GM18867 (cell line): ENCODE measurements at regions not wholly inside any gene's neighbourhood (a gene's known extent, or its start where the extent isn't known, plus 50 kb on each side); places are given as distances from the start of the nearest gene placed in this dataset.
"Not testable (repeated sequence)": the region's sequence is repeated elsewhere in the genome, so short reads cannot be mapped to it uniquely, and the experiment has no call there.

Experiments
- ATAC-seq: cut with Tn5 transposase; IDR thresholded peaks from one replicate; pipeline ENCODE4 v1.9.1; 2021; ENCODE audit warnings: mild to moderate bottlenecking, moderate library complexity; ENCODE audit not compliant: unreplicated experiment

DNA sequence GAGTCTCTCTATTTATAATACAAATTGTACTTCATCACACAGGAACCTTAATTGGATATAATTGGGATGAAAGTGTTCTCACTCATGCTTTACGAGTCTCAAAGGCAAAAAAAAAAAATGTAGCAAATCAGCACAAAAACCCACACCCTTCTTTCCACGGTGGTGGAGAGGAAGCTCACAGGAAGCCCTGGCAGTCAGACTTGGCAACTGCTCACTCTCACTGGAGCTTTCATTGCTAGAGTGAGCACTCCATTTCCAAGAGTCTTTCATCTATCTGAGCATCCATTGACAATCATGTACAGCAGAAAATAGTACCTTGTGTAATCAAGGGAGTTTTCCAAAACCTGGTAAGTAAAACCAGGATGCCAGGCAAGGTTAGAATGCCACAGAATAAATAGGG lies 2159.4 kb upstream of the AGA start:
- no peak for ATAC-seq

DNA sequence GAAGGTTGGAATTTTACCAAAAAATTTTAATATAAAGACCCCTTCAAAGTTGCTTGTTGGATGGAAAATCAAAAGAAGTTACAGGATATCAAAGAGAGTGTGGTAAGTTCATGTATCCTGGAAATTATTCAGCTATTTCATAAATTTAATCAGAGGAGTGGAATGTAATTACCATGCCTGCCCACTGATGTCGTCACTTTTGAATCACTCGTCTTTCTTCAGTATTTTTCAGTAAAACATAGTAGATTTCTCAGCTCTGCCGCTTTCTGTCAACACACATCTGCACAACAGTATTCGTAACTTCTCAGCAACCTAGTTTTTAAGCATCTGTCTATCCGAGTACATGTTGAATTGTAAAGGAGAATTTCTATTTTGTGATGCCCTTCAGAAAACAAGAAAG lies 2163.0 kb upstream of the AGA start:
- no peak for ATAC-seq

DNA sequence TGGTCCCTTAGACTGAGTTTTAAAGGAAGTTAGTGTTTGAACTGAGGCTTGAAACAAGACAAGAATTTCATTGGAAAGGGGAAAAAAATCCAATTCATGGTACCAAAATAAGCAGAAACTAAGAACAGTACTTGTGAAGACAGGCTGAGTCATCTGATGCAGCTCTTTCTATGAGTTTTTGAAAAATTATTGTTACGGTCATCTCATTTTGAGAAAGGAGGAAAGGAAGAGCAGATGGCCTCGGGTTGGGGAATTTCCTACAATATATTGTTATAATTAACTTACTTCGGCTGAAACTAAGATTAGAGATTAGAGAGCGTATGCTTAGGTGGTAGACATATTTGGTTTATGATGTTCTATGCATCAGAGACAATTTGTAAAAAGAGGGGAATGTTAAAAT lies 2164.8 kb upstream of the AGA start:
- no peak for ATAC-seq

DNA sequence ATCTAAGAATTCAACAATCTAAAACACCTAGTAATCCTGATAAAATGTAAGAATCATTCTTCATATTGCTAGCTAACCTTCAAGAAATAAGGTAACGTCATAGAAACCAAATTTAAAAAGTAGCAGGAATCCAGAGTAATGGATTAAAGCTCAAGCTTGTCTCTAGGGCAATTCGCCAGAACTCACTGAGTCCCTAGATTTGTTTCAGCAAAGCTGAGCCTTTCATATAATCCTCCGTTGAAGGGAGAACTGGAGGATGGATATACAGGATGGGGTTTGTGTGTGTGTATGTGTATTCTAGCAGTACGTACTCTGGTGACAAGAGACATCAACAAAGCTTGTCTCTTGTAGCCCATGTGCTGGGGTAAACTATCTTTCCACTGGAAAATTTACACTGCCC lies 2173.5 kb upstream of the AGA start:
- no peak for ATAC-seq

DNA sequence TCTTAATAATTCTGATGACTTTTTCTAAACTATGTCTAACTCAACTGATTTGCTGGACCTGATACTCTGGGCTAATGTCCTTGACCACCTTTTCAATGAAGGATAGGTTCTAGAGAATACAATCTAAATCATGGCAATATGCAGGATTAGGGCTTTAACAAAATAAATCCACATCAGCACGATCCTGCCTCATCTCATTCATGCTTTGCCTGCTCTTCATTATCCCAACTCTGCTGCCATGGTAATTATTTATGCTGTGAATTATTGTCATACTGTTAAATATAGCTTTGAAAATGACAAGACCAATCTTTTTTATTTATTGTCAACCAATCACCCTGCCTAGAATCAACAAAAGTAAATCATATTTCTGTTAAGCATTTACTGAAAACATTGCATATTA lies 2176.7 kb upstream of the AGA start:
- ATAC-seq = no peak

DNA sequence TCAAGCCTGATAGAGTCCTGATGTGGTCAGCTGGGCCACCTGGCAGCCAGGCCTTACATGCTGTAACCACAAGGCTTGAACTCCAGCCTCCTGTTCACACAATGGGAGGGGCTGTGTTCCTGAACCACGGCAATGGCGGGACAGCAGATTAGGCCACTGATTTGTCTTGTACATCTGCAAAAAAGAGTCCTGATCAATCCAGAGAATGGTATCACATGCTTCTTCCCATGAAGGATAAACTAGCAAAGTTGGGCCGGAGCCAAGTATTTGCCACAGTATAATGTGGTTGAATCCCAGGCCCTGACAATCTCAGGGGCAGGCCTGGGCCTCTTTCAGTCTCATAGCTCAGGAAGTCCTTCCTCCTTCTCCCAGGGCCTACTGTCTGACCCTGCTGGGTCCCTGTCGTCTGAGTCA lies 2182.5 kb upstream of the AGA start:
- ATAC-seq = no peak

DNA sequence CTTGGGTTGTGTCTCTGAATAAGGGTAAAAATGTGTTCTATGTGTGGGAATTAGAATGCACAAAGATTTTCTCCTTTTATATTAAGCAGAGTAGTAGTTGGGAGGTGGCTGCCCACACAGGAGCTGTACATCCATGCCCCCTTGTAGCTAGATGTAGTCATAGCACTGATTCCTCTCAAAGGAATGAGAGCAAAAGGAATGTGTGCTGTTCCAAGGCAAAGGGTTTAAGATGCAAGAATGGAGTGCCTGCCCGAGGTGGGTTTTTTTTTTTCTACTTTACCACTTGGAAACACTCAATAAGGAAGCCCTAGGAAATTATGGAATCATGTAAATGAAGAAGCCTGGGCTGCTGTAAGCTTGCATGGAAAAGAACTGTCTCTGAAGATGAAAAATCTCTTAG lies 2183.2 kb upstream of the AGA start:
- ATAC-seq = no peak

DNA sequence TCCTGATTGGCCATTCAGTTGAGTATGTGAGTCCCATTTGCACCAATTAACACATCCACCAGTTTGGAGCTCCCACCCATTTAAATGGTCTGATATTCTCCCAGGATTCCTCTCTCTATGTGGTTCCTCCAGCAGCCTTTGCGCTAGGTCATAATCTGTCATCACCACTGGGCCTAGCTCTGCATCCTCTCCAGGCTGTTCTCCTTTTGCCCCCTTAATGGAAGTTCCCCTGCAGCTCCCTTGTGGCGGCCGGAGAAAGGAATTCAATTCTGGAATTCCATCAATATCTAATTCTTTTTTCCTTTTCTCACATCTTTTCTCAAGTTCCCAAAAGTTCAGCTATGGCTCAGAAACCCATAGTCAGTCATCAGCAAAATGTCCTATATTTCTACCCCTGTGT lies 2184.4 kb upstream of the AGA start:
- no peak for ATAC-seq

DNA sequence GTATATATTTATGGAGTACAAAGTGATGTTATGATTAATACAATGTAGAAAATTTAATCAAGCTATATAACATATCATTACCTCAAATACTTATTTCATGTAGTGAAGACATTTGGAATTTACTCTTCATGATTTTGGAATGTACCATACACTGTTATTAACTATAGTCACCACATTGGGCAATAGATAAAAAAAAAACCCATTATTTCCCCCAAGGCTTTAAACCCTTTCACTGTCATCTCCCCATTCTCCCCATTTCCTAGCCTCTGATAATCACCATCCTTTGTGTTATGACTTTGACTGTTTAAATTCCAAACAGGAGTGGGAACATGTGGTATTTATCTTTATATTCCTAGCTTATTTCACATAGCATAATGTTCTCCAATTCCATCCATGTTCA lies 2189.1 kb upstream of the AGA start:
- ATAC-seq = no peak

DNA sequence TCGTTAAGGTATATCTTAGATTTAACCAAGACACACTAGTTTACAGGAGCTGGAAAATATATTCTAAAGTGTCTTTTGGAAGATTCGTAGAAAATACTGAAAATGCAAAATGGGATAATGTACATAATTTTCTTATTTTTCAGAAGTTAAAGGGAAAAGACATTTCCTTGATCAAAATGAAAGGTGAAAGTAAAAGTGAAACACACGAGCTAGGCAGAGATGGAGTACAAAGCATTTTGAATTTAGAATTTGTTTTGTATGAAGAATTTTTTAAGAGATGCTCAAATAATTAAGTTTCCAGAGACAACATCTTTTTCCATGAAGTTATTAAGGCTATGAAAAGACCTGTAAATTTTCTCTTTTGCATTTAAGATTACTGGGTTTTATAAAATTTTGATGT lies 2192.6 kb upstream of the AGA start:
- no peak for ATAC-seq

DNA sequence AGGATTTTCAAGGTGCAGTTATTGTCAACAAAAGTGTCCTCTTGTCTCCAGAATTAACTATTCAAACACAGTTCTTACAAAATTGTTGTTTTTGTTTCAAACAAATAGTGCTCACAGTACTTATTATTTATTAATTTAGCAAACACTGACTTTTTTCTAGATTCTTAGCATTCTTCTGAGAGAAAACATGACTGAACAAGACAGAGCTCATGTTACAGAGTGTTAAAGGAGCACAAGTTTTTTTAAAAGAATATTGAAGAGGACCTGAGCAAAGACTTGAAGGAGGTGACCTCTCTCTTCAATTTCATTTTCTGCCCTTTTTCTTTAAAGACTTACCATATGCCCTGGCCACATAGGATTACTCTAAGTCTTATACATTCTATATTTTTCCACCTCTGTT lies 2220.3 kb upstream of the AGA start:
- no peak for ATAC-seq

DNA sequence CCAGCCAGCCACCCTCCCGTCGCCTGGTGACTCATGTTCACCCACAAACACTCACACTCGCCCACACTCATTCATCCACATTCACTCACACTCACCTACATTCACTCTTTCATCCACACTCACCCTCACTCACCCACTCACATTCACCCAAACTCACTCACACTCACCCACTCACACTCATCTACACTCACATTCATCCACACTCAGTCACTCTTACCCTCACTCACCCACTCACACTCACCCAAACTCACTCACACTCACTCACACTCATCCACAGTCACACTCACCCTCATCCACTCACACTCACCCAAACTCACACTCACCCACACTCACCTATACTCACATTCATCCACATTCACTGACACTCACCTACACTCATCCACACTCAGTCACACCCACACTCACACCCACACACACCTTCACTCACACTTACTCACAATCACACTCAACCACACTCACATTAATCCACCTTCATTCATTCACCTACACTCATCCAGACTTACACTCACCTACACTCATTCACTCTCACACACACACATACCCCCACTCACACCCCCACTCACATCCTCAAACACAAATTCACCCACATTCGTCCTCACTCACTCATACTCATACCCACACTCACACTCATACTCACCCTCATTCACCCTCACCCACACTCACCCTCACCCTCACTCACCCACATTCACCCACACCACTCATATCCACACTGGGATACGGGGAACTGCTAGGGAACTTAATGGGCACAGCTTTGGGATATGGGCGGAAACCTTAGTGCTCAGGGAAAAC lies 2221.6 kb upstream of the AGA start:
- ATAC-seq = no peak

DNA sequence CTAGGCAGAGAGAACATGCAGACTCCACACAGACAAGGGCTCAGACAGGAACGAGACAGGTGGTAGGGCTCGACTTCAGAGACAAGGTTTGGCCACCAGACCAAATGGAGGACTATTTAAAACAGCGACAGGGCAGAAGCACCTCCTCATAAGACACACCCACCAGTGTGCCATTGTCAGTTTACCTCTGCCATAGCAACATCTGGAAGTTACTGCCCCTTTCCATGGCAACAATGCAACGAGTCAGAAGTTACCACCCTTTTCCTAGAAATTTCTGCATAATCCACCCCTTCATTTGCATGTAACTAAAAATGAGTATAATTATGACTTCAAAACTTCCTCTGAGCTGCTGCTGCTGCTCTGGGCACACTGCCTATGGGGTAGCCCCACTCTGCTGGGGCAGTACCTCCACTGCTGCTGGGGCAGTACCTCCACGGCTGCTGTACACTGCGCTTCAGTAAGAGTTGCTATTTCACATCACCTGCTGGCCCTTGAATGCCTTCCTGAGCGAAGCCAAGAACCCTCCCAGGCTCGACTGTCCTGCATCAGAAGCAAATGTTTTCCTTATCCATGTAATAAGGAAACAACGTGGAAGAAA lies 2222.3 kb upstream of the AGA start:
- no peak for ATAC-seq

DNA sequence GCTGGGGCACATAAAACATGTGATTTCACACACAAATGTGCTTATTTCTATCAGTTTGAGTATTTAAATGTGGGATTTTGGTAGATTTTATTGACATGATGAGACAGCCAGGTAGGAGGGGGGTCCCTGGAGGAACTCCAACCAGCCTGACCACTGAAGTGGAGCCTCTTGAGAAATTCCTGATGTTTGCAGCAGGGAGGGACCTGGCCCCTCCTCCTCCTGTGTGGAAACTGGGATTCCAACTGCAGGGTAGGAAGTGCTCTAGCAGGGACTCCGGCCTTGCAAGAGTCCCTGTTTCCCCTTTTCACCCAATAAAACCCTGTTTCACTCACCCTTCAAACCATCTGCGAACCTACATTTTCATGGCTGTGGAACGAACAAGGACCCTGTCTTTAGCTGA lies 2224.0 kb upstream of the AGA start:
- no peak for ATAC-seq

DNA sequence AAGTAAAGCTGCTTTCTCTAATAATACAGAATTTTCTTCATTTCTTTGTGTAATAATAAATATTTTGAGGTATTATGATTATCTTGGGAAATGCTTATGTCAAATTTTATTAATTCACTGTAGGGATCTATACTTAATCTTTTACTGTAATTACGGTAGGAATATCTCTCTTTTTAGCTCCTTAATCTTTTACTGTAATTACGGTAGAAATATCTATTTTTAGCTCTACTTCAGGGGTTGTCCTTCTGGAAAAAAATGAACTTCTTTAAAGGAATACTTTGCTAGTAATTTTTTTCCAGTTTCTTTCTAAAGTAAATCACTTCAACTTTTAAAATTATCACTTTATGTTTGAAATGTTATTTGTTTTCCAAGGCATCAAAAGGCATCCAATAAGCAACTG lies 2229.4 kb upstream of the AGA start:
- no peak for ATAC-seq

DNA sequence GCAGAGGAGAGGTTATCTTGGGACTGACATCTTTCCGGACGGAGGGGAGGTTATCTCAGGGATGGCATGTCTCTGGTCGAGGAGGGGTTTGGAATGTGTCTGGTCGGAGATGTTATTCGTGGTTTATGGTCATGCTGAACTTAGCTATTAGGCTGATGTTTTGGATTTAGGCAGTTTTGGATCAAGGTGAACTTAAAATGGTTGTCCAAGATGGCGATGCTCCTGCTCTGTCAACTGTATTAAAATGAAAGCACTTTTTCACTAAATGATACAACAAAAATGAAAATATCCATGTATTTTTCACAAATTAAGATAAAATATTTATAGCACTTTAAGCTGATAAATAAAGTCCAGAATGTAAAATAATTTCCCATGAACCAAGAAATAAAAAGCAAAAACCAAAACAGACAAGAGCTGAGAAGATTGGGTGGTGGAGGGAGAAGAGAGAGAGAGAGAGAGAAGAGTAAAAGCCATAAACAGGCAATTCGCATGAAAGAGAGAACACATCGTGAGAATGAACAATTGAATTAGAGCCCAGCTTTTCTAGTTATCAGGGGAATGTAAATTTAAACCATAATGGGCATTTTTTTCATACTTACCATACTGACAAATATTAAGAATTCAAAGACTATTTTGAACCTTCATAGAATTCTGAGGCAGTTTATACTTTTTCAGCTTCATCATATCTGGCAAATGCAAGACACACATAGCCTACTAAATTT lies 2236.0 kb upstream of the AGA start:
- no peak for ATAC-seq

DNA sequence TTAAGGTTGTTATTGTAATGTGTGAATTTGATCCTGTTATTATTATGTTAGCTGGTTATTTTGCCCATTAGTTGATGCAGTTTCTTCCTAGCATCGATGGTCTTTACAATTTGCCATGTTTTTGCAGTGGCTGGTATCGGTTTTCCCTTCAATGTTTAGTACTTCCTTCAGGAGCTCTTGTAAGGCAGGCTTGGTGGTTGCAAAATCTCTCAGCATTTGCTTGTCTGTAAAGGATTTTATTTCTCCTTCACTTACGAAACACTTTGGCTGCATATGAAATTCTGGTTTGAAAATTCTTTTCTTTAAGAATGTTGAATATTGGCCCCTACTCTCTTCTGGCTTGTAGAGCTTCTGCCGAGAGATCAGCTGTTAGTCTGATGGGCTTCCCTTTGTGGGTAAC lies 2241.4 kb upstream of the AGA start:
- ATAC-seq = not testable (repeated sequence)

DNA sequence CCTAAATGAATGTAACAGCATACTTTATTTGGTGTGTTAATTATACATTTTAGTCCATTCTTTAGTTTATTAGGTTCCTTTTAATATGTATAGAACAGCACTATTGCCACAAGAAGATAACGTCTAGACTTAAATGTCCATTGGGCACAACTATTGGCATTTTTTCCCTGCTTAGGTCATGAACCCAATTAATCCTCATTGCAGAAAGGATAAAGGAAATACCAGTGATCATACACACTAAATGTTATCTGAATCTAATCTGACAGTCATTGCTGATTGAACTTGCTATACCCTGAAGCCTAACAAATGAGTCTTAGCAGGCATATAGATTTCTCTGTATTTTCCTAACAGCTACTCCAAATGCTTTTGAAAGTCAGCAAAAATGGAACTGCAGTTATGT lies 2250.0 kb upstream of the AGA start:
- ATAC-seq = no peak

DNA sequence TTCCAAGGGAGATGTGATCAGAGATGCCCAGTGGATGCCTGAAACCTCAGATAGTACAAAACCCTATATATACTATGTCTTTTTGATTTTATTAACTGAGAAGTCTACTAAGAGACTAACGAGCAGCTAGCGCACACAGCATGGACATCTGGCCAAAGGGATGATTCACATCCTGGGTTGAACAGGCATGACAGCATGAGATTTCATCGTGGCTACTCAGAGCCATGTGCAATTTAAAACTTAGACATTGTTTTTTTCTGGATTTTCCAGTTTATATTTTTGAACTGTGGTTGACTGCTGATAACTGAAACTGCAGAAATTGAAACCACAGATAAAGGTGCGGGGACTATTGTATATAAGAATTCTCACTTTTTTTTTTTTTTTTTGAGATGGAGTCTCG lies 2252.9 kb upstream of the AGA start:
- no peak for ATAC-seq

DNA sequence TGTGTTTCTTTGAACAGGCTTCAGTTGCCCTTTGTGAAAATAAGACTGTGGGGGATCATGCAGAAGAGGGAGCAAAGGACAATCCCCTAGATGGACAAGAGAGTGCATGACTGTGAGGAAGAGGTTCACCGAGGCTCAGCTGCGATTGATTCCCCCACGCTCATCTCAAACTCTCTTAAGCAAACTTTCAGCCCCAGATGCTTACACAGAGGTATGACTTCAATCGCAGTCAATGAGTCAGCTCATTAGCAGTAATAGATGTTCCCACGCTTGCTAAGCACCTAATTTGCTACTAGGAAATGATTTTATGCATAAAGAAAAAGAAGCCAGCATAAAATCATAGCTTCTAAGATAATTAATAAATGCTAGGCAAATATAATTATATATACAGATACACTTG lies 2256.1 kb upstream of the AGA start:
- ATAC-seq = no peak

DNA sequence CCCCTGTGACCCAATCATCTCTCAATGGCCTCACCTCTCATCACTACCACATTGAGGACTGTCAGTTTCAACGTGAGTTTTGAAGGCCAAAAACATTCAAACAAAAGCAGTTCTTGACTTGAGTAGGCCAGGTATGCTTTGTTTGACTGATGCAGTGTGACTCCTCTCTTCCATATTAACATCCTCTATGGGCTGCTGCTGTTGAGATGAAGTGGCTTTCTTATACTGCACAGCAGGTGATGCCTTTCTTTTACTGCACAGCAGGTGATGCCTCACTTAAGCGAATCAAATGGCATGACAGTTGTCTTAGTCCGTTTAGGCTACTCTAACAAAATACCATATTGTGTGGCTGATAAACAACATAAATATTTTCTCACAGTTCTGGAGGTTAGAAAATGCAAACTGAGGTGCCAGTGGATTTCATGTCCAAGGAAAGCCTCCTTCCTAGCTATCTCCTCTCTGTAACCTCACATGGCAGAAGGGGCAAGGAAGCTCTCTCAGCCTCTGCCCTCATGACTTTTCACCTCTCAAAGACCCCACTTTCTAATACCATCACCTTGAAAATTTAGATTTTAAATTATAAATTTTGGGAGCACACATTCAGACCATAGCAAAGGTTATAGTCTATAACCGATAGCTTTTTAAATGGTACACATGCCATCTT lies 2267.9 kb upstream of the AGA start:
- no peak for ATAC-seq
